ENCODE measurements at regions not wholly inside any gene's neighbourhood (a gene's known extent, or its start where the extent isn't known, plus 50 kb on each side); places are given as distances from the start of the nearest gene placed in this dataset.

DNA sequence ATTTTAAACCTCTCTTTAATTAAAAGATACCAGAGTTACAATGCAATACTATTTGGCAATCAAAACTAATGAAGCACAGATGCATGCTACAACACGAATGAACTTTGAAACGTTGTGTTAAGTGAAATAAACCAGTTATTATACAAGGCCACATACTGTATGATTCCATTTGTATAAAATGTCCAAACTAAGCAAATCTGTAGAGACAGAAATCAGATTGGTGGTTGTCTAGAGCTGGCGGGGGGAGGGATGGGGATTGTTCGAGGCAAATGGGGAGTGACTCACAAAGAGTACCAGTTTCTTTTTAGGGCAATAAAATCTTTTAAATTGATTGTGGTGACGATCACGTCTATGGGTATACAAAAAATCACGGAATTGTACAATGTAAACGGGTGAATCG is 677.0 kb downstream of the NTRK3 start:
- no peaks in the 10 kb centered on the region for H3K9me3 ChIP-seq (ENCODE audit: control insufficient read depth, low read length)
- H3K36me3 Mint-ChIP-seq (ENCODE audit: low read depth): no peaks in the 10 kb centered on the region
- 83 to 92% methylated on average over 1 to 8 of the region's 9 CpGs for WGBS, 2 experiments (ENCODE audit: insufficient coverage in 1 of 2, insufficient read length in 1 of 2)

GRCh38 chr15:87578776-87579175 is 677.8 kb downstream of the NTRK3 start:
- Histone ChIP-seq H3K27ac (ENCODE audit: low read depth, low read length) (no peak overlapping the region), H3K27me3 (ENCODE audit: control insufficient read depth, insufficient read depth, low read length, poor library complexity, severe bottlenecking) (no peaks in the 10 kb centered on the region), H3K4me3 (ENCODE audit: low read length) (no peak overlapping the region), H3K36me3 (ENCODE audit: control insufficient read depth, insufficient read depth, low read length) (no peaks in the 10 kb centered on the region), H3K9me3 (ENCODE audit: control insufficient read depth, low read length) (no peaks in the 10 kb centered on the region), H3K4me1 (ENCODE audit: control insufficient read depth, insufficient read depth, low read length) (no peaks in the 10 kb centered on the region), H3K9ac (ENCODE audit: extremely low read depth, low read length, poor library complexity, severe bottlenecking) (no peak overlapping the region)
- 93% methylated on average over 3 of the region's 4 CpGs; no CpG with 5 or more reads in 1 of the 2 experiments for WGBS, 2 experiments (ENCODE audit: insufficient coverage in 1 of 2, insufficient read length in 1 of 2)
- H3K4me1 Mint-ChIP-seq: no peaks in the 10 kb centered on the region
- no peak for DNase-seq
- H3K27me3 Mint-ChIP-seq (ENCODE audit: insufficient read depth): no peaks in the 10 kb centered on the region
- H3K36me3 Mint-ChIP-seq (ENCODE audit: low read depth): no peaks in the 10 kb centered on the region
- no peak overlapping the region for H3K27ac Mint-ChIP-seq
- no peak overlapping the region for H3K4me3 Mint-ChIP-seq
- no peaks in the 10 kb centered on the region for H3K9me3 Mint-ChIP-seq
- TF ChIP-seq, protein P1, sequence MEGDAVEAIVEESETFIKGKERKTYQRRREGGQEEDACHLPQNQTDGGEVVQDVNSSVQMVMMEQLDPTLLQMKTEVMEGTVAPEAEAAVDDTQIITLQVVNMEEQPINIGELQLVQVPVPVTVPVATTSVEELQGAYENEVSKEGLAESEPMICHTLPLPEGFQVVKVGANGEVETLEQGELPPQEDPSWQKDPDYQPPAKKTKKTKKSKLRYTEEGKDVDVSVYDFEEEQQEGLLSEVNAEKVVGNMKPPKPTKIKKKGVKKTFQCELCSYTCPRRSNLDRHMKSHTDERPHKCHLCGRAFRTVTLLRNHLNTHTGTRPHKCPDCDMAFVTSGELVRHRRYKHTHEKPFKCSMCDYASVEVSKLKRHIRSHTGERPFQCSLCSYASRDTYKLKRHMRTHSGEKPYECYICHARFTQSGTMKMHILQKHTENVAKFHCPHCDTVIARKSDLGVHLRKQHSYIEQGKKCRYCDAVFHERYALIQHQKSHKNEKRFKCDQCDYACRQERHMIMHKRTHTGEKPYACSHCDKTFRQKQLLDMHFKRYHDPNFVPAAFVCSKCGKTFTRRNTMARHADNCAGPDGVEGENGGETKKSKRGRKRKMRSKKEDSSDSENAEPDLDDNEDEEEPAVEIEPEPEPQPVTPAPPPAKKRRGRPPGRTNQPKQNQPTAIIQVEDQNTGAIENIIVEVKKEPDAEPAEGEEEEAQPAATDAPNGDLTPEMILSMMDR (conservative IDR thresholded peaks at IDR 0.05): no peak

More for the DNA sequence above, 677.0 kb downstream of the NTRK3 start:
- H3K4me3 ChIP-seq (ENCODE audit: low read length): no peak overlapping the region
- no peak for DNase-seq
- no peaks in the 10 kb centered on the region for H3K4me1 ChIP-seq (ENCODE audit: control insufficient read depth, insufficient read depth, low read length)
- no peaks in the 10 kb centered on the region for H3K27me3 Mint-ChIP-seq (ENCODE audit: insufficient read depth)
- H3K27ac ChIP-seq (ENCODE audit: low read depth, low read length): no peak overlapping the region
- H3K4me1 Mint-ChIP-seq: no peaks in the 10 kb centered on the region
- H3K4me3 Mint-ChIP-seq: no peak overlapping the region
- H3K9me3 Mint-ChIP-seq: no peaks in the 10 kb centered on the region
- no peaks in the 10 kb centered on the region for H3K36me3 ChIP-seq (ENCODE audit: control insufficient read depth, insufficient read depth, low read length)
- H3K27me3 ChIP-seq (ENCODE audit: control insufficient read depth, insufficient read depth, low read length, poor library complexity, severe bottlenecking): no peaks in the 10 kb centered on the region
- no peak overlapping the region for H3K9ac ChIP-seq (ENCODE audit: extremely low read depth, low read length, poor library complexity, severe bottlenecking)
- H3K27ac Mint-ChIP-seq: no peak overlapping the region
- TF ChIP-seq, protein P1 (conservative IDR thresholded peaks at IDR 0.05): no peak

DNA sequence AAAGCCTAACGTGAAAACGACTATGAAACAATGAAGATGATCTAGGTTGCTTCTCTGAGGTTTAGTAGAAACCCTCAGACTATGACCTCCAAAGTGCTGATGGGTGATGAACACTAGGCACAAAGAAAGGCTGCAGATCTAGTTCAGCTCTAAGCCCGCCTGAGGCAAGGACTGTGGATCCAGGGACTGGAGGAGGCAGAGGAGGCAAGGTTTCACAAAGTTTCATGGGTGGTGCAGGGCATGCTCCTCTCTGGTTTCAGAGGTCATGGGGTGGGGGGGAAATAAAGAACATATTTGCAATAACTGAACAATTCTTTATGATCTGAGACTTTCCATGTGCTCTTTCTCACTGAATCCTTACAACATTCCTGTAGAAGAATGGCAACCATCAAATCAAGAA is 679.2 kb downstream of the NTRK3 start:
- Mint-ChIP-seq H3K27ac (no peak overlapping the region), H3K4me1 (no peaks in the 10 kb centered on the region), H3K27me3 (ENCODE audit: insufficient read depth) (no peaks in the 10 kb centered on the region), H3K4me3 (no peak overlapping the region), H3K36me3 (ENCODE audit: low read depth) (no peaks in the 10 kb centered on the region), H3K9me3 (no peaks in the 10 kb centered on the region)
- no peak for DNase-seq
- Histone ChIP-seq H3K9me3 (ENCODE audit: control insufficient read depth, low read length) (no peaks in the 10 kb centered on the region), H3K27ac (ENCODE audit: low read depth, low read length) (no peak overlapping the region), H3K9ac (ENCODE audit: extremely low read depth, low read length, poor library complexity, severe bottlenecking) (no peak overlapping the region), H3K36me3 (ENCODE audit: control insufficient read depth, insufficient read depth, low read length) (no peaks in the 10 kb centered on the region), H3K4me3 (ENCODE audit: low read length) (no peak overlapping the region), H3K27me3 (ENCODE audit: control insufficient read depth, insufficient read depth, low read length, poor library complexity, severe bottlenecking) (no peaks in the 10 kb centered on the region), H3K4me1 (ENCODE audit: control insufficient read depth, insufficient read depth, low read length) (no peaks in the 10 kb centered on the region)
- TF ChIP-seq, protein P1 (conservative IDR thresholded peaks at IDR 0.05): no peak
- WGBS, 2 experiments (ENCODE audit: insufficient coverage in 1 of 2, insufficient read length in 1 of 2): 94 to 95% methylated on average over 2 to 3 of the region's 3 CpGs

Measured in endodermal cell (in vitro differentiated cells).